H1 (cell line): ENCODE measurements at regions not wholly inside any gene's neighbourhood (a gene's known extent, or its start where the extent isn't known, plus 50 kb on each side); places are given as distances from the start of the nearest gene placed in this dataset.

Experiments
- BACH1 ChIP-seq: IDR thresholded peaks from 2 replicates; pipeline ENCODE4 v1.6.1; 2012; ENCODE audit warnings: low read length, improper control_type of control experiment
- JUND ChIP-seq: IDR thresholded peaks from 2 replicates; pipeline ENCODE4 v1.6.1; 2011; ENCODE audit warnings: mild to moderate bottlenecking, improper control_type of control experiment, low read length
- KDM1A ChIP-seq: fragments of 200-600, 300-600 bp; sonication (generic); IDR thresholded peaks from 2 replicates; pipeline ENCODE4 v1.7.1; 2016; ENCODE audit warnings: mild to moderate bottlenecking, low read length, borderline replicate concordance
- POLR2A ChIP-seq, 2 experiments: IDR thresholded peaks; 1 replicate in 1 of 2; 2 replicates in 1 of 2; pipeline ENCODE4 v1.6.1; 2011; ENCODE audit warnings: low read depth in 2 of 2, low read length in 2 of 2, mild to moderate bottlenecking in 2 of 2; ENCODE audit errors: control extremely low read depth in 1 of 2
- POU5F1 ChIP-seq: IDR thresholded peaks from 2 replicates; pipeline ENCODE4 v1.6.1; 2011; ENCODE audit warnings: low read depth, mild to moderate bottlenecking, low read length, moderate library complexity
- SAP30 ChIP-seq: fragments of 300-600 bp; sonication (generic); IDR thresholded peaks from 2 replicates; pipeline ENCODE4 v1.7.1; 2012; ENCODE audit warnings: low read length, moderate library complexity, mild to moderate bottlenecking, inconsistent platforms; ENCODE audit not compliant: insufficient read depth, insufficient replicate concordance

DNA sequence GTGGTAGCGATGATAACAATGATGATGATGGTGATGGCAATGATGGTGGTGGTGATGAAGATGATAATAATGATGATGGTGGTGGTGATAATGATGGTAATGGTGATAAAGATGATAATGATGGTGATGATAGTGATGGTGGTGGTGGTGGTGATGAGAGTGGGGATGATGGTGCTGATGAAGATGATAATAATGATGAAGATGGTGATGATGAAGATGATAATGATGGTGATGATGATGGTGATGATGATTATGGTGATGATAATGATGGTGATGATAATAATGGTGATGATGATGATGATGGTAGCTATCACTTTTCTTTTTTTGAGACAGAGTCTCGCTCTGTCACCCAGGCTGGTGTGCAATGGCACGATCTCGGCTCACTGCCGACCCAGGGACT, 144.5 kb upstream of the PCBD1 start (continued):
- TF ChIP-seq KDM1A (no peak), POLR2A (IDR thresholded peaks at IDR 0.05; ENCODE audit: control extremely low read depth in 1 of 2, low read depth in 2 of 2, low read length in 2 of 2) (no peak), BACH1 (no peak), SAP30 (no peak), JUND (no peak), POU5F1 (no peak)
